ENCODE measurements at regions not wholly inside any gene's neighbourhood (a gene's known extent, or its start where the extent isn't known, plus 50 kb on each side); places are given as distances from the start of the nearest gene placed in this dataset.
"Not testable (repeated sequence)": the region's sequence is repeated elsewhere in the genome, so short reads cannot be mapped to it uniquely, and the experiment has no call there.

DNA sequence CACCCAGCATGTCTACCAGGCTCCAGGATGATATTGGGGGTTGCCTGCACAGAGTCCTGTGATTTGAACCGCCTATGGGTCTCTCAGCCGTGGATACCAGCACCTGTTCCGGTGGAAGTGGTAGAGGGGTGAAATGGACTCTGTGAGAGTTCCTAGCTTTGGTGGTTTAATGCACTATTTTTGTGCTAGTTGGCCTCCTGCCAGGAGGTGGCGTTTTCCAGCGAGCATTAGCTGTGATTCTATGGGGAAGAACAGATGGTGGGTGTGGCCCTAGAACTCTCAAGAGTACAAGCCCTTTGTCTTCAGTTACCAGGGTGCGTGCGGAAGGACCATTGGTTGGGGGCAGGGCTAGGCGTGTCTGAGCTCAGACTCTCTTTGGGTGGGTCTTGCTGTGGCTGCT, 316.9 kb upstream of the AMOT start:
- TF ChIP-seq ZNF140 (tag by site-specific recombination; IDR thresholded peaks at IDR 0.05) (no peak), ZNF221 (tag by site-specific recombination; IDR thresholded peaks at IDR 0.05; ENCODE audit: borderline replicate concordance) (no peak), ZBTB17 (tag by site-specific recombination; IDR thresholded peaks at IDR 0.05) (no peak), ZNF658 (tag by site-specific recombination; IDR thresholded peaks at IDR 0.05) (no peak), KLF10 (tag by site-specific recombination; IDR thresholded peaks at IDR 0.05) (no peak), ZEB2 (tag by site-specific recombination; IDR thresholded peaks at IDR 0.05) (no peak), EGR2 (tag by site-specific recombination; IDR thresholded peaks at IDR 0.05; ENCODE audit: low read depth) (no peak), YY1 (tag by site-specific recombination; IDR thresholded peaks at IDR 0.05) (no peak), ZBTB1 (tag by site-specific recombination; IDR thresholded peaks at IDR 0.05) (no peak)
- TF ChIP-seq, protein P1, sequence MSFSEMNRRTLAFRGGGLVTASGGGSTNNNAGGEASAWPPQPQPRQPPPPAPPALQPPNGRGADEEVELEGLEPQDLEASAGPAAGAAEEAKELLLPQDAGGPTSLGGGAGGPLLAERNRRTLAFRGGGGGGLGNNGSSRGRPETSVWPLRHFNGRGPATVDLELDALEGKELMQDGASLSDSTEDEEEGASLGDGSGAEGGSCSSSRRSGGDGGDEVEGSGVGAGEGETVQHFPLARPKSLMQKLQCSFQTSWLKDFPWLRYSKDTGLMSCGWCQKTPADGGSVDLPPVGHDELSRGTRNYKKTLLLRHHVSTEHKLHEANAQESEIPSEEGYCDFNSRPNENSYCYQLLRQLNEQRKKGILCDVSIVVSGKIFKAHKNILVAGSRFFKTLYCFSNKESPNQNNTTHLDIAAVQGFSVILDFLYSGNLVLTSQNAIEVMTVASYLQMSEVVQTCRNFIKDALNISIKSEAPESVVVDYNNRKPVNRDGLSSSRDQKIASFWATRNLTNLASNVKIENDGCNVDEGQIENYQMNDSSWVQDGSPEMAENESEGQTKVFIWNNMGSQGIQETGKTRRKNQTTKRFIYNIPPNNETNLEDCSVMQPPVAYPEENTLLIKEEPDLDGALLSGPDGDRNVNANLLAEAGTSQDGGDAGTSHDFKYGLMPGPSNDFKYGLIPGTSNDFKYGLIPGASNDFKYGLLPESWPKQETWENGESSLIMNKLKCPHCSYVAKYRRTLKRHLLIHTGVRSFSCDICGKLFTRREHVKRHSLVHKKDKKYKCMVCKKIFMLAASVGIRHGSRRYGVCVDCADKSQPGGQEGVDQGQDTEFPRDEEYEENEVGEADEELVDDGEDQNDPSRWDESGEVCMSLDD (tag by site-specific recombination; IDR thresholded peaks at IDR 0.05): no peak
- TF ChIP-seq, protein P2, sequence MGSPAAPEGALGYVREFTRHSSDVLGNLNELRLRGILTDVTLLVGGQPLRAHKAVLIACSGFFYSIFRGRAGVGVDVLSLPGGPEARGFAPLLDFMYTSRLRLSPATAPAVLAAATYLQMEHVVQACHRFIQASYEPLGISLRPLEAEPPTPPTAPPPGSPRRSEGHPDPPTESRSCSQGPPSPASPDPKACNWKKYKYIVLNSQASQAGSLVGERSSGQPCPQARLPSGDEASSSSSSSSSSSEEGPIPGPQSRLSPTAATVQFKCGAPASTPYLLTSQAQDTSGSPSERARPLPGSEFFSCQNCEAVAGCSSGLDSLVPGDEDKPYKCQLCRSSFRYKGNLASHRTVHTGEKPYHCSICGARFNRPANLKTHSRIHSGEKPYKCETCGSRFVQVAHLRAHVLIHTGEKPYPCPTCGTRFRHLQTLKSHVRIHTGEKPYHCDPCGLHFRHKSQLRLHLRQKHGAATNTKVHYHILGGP (tag by site-specific recombination; IDR thresholded peaks at IDR 0.05): no peak
- ChIA-PET POLR2A (no interaction called here), CTCF (no interaction called here)
- Histone ChIP-seq H3K4me1 (ENCODE audit: control insufficient read depth, insufficient read depth, low read length) (no peaks in the 10 kb centered on the region), H3K9me3 (ENCODE audit: control insufficient read depth, insufficient read depth, low read depth, low read length) (no peaks in the 10 kb centered on the region), H3K36me3 (ENCODE audit: control insufficient read depth in 2 of 2, insufficient read depth in 1 of 2, low read length in 2 of 2) (no peaks in the 10 kb centered on the region), H3K27ac (ENCODE audit: extremely low read depth, low read depth, low read length) (no peak overlapping the region), H3K4me3 (ENCODE audit: low read depth, low read length) (no peak overlapping the region)

DNA sequence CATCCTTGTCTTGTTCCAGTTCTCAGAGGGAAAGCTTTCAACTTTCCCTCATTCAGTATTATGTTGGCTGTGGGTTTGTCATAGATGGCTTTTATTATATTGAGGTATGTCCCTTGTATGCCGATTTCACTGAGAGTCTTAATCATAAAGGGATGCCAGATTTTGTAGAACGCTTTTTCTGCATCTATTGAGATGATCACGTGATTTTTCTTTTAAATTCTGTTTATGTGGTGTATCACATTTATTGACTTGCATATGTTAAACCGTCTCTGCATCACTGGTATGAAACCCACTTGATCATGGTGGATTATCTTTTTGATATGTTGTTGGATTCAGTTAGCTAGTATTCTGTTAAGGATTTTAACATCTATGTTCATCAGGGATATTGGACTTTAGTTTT, 313.7 kb upstream of the AMOT start:
- H3K4me1 ChIP-seq (ENCODE audit: control insufficient read depth, insufficient read depth, low read length); POLR2A ChIA-PET; H3K4me3 ChIP-seq (ENCODE audit: low read depth, low read length); H3K27ac ChIP-seq (ENCODE audit: extremely low read depth, low read depth, low read length); H3K9me3 ChIP-seq (ENCODE audit: control insufficient read depth, insufficient read depth, low read depth, low read length); H3K36me3 ChIP-seq (ENCODE audit: control insufficient read depth in 2 of 2, insufficient read depth in 1 of 2, low read length in 2 of 2); CTCF ChIA-PET: not testable (repeated sequence)

DNA sequence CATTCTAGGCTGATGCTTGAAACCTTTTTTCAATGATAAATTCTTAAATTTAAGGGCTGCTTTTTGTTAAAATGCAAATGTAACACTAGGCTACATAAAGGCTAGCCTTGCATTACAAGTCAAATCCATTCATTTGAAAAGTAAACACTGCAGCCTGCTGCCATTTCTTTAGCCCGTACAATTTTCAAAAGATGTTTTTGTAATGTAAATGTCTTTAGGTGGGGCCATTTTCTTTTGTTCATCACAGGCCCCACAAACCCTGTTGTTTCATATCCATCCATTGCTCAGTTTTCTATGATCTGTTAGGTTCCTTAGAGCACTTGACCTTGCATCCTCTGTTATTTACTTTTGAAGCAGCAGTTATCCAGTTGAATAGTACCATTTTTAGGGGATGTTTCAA, 296.2 kb upstream of the AMOT start:
- ChIA-PET CTCF (no interaction called here), POLR2A (no interaction called here)
- H3K36me3 ChIP-seq (ENCODE audit: control insufficient read depth in 2 of 2, insufficient read depth in 1 of 2, low read length in 2 of 2): no peaks in the 10 kb centered on the region
- TF ChIP-seq, protein P3, sequence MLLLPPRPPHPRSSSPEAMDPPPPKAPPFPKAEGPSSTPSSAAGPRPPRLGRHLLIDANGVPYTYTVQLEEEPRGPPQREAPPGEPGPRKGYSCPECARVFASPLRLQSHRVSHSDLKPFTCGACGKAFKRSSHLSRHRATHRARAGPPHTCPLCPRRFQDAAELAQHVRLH (tag by site-specific recombination; IDR thresholded peaks at IDR 0.05): no peak
- no peak for TF ChIP-seq ZNF521 (tag by site-specific recombination; IDR thresholded peaks at IDR 0.05)
- TF ChIP-seq, protein P4, sequence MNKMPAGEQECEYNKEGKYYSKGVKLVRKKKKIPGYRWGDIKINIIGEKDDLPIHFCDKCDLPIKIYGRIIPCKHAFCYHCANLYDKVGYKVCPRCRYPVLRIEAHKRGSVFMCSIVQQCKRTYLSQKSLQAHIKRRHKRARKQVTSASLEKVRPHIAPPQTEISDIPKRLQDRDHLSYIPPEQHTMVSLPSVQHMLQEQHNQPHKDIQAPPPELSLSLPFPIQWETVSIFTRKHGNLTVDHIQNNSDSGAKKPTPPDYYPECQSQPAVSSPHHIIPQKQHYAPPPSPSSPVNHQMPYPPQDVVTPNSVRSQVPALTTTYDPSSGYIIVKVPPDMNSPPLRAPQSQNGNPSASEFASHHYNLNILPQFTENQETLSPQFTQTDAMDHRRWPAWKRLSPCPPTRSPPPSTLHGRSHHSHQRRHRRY (tag by site-specific recombination; IDR thresholded peaks at IDR 0.05): no peak
- no peak for TF ChIP-seq ZNF221 (tag by site-specific recombination; IDR thresholded peaks at IDR 0.05; ENCODE audit: borderline replicate concordance)
- TF ChIP-seq ZNF561 (tag by site-specific recombination; IDR thresholded peaks at IDR 0.05; ENCODE audit: borderline replicate concordance): no peak
- TF ChIP-seq FEZF1 (tag by site-specific recombination; IDR thresholded peaks at IDR 0.05): no peak
- TF ChIP-seq ZNF670 (tag by site-specific recombination; IDR thresholded peaks at IDR 0.05; ENCODE audit: low read depth): no peak
- no peak for TF ChIP-seq PRDM1 (tag by site-specific recombination; IDR thresholded peaks at IDR 0.05)
- no peak for TF ChIP-seq SP3 (tag by site-specific recombination; IDR thresholded peaks at IDR 0.05)
- TF ChIP-seq KLF8 (tag by site-specific recombination; IDR thresholded peaks at IDR 0.05): no peak
- TF ChIP-seq RBAK (tag by site-specific recombination; IDR thresholded peaks at IDR 0.05): no peak
- no peak for TF ChIP-seq ZNF768 (tag by site-specific recombination; IDR thresholded peaks at IDR 0.05)
- no peak for TF ChIP-seq ZBTB7A (tag by site-specific recombination; IDR thresholded peaks at IDR 0.05; ENCODE audit: low read depth)
- TF ChIP-seq ZNF658 (tag by site-specific recombination; IDR thresholded peaks at IDR 0.05): no peak
- no peak for TF ChIP-seq ZNF530 (tag by site-specific recombination; IDR thresholded peaks at IDR 0.05; ENCODE audit: low read depth)
- H3K4me3 ChIP-seq (ENCODE audit: low read depth, low read length): no peak overlapping the region
- H3K4me1 ChIP-seq (ENCODE audit: control insufficient read depth, insufficient read depth, low read length): no peaks in the 10 kb centered on the region
- no peak overlapping the region for H3K27ac ChIP-seq (ENCODE audit: extremely low read depth, low read depth, low read length)
- no peaks in the 10 kb centered on the region for H3K9me3 ChIP-seq (ENCODE audit: control insufficient read depth, insufficient read depth, low read depth, low read length)

Data from HEK293 (cell line).